ENCODE measurements at regions not wholly inside any gene's neighbourhood (a gene's known extent, or its start where the extent isn't known, plus 50 kb on each side); places are given as distances from the start of the nearest gene placed in this dataset.

DNA sequence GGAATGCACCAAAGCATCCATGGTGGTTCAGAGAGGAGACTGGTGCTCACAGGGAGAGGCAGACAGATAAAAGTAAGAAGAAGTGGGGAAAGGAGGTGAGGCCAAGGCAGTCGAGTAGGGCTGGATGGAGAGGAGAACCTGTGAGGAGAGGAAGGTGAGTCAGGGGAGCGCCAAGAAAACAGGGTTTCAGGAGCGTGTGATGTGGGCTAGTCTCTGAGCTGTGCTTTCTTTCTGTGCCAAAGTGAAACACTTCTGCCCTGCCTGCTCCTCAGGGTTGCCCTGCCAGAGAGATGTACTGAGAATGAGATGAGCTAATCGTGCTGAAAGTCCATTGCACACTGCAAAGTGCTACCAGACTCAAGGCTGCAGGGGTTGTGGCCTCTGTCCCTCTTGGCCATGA is 310.7 kb upstream of the CCL2 start:
- no peak for DNase-seq (ENCODE audit: insufficient read length, low spot score, missing footprints)
- Histone ChIP-seq H3K4me2 (ENCODE audit: insufficient read depth, low read length) (no peak overlapping the region), H4K20me1 (ENCODE audit: insufficient read depth, low read length) (no peaks in the 10 kb centered on the region), H2AFZ (ENCODE audit: low read length) (no peak overlapping the region), H3K4me3 (ENCODE audit: insufficient read depth, low read length) (no peak overlapping the region), H3K36me3 (ENCODE audit: insufficient read depth, low read length) (no peaks in the 10 kb centered on the region), H3K27me3 (ENCODE audit: insufficient read depth, low read length) (no peaks in the 10 kb centered on the region), H3K79me2 (ENCODE audit: insufficient read depth, low read length) (no peaks in the 10 kb centered on the region), H3K27ac (ENCODE audit: low read depth, low read length) (no peak overlapping the region), H3K4me1 (ENCODE audit: insufficient read depth, low read length) (no peaks in the 10 kb centered on the region), H3K9me3 (ENCODE audit: low read depth, low read length) (no peaks in the 10 kb centered on the region)
- TF ChIP-seq, protein P1, sequence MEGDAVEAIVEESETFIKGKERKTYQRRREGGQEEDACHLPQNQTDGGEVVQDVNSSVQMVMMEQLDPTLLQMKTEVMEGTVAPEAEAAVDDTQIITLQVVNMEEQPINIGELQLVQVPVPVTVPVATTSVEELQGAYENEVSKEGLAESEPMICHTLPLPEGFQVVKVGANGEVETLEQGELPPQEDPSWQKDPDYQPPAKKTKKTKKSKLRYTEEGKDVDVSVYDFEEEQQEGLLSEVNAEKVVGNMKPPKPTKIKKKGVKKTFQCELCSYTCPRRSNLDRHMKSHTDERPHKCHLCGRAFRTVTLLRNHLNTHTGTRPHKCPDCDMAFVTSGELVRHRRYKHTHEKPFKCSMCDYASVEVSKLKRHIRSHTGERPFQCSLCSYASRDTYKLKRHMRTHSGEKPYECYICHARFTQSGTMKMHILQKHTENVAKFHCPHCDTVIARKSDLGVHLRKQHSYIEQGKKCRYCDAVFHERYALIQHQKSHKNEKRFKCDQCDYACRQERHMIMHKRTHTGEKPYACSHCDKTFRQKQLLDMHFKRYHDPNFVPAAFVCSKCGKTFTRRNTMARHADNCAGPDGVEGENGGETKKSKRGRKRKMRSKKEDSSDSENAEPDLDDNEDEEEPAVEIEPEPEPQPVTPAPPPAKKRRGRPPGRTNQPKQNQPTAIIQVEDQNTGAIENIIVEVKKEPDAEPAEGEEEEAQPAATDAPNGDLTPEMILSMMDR (IDR thresholded peaks at IDR 0.05; ENCODE audit: extremely low read depth, low read depth, low read length) = no peak

DNA sequence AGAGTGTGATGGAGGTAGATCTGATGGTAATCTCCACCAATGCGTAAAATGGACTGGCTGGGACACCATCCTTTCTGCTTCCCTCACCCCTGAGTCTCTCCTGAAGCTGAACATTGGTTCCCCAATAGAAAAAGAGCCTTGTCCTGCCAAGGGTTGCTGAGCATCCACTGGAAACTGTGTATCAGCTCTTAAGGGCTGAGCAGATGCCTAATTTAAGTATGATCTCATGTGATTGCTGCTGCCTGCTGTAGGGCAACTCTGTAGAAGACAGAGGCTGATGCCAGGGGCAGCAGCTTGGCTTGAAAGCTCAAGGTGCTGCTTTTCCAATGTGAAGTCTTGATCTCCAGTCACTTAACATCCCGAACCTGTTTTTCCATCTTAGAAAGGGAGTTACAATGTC is 310.3 kb upstream of the CCL2 start:
- H3K36me3 ChIP-seq (ENCODE audit: insufficient read depth, low read length) = no peaks in the 10 kb centered on the region
- no peaks in the 10 kb centered on the region for H3K9me3 ChIP-seq (ENCODE audit: low read depth, low read length)
- no peaks in the 10 kb centered on the region for H3K4me1 ChIP-seq (ENCODE audit: insufficient read depth, low read length)
- no peaks in the 10 kb centered on the region for H3K27me3 ChIP-seq (ENCODE audit: insufficient read depth, low read length)
- no peaks in the 10 kb centered on the region for H3K79me2 ChIP-seq (ENCODE audit: insufficient read depth, low read length)
- H2AFZ ChIP-seq (ENCODE audit: low read length) = no peak overlapping the region
- H3K27ac ChIP-seq (ENCODE audit: low read depth, low read length) = no peak overlapping the region
- no peak overlapping the region for H3K4me3 ChIP-seq (ENCODE audit: insufficient read depth, low read length)
- no peak overlapping the region for H3K4me2 ChIP-seq (ENCODE audit: insufficient read depth, low read length)
- no peaks in the 10 kb centered on the region for H4K20me1 ChIP-seq (ENCODE audit: insufficient read depth, low read length)
- TF ChIP-seq, protein P1 (IDR thresholded peaks at IDR 0.05; ENCODE audit: extremely low read depth, low read depth, low read length) = no peak
- no peak for DNase-seq (ENCODE audit: insufficient read length, low spot score, missing footprints)

DNA sequence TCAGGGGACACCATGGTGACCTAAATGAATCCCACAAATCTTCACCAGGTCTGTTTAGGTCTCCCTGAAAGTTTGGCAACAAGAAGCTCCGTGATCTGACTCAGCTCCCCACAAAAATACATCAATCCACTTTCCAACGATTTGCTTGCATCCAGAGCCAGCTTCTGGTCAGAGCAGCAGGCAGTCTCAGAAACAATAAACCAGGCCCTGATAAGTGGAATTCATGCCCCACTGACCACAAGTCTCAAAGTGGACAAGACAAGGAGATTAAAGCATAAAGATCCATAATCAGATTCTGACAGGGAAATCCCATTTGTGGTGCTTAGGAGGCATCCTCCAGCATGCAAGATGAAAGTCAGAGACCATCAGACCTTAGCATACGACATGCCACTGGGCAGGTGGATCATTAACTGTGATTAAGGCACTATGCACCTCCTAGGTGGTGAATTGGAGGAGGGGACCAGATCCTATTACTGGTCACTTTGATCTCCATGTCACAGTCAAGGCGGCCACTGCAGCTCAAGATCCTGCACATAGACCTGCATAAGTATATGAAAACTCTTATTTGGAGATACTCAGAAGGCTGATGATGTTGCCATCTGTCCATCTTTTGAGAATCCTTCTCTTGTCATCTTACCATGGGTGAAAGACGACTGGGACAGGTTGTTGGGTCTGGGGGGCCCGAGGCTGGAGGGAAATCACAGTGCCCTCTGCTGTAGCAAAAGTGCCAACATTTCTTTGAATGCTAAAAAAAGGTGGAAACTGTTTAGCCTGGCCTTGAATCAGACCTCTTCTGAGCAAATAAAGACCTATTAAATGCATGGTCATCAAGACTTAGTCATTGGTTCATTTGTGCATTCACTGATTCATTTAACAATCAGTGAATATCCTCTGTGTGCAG is 309.2 kb upstream of the CCL2 start:
- no peak overlapping the region for H3K4me2 ChIP-seq (ENCODE audit: insufficient read depth, low read length)
- no peaks in the 10 kb centered on the region for H4K20me1 ChIP-seq (ENCODE audit: insufficient read depth, low read length)
- H3K27me3 ChIP-seq (ENCODE audit: insufficient read depth, low read length) = no peaks in the 10 kb centered on the region
- H3K4me3 ChIP-seq (ENCODE audit: insufficient read depth, low read length) = no peak overlapping the region
- no peaks in the 10 kb centered on the region for H3K36me3 ChIP-seq (ENCODE audit: insufficient read depth, low read length)
- TF ChIP-seq, protein P1 (IDR thresholded peaks at IDR 0.05; ENCODE audit: extremely low read depth, low read depth, low read length) = no peak
- H2AFZ ChIP-seq (ENCODE audit: low read length) = no peak overlapping the region
- no peaks in the 10 kb centered on the region for H3K9me3 ChIP-seq (ENCODE audit: low read depth, low read length)
- H3K27ac ChIP-seq (ENCODE audit: low read depth, low read length) = no peak overlapping the region
- H3K4me1 ChIP-seq (ENCODE audit: insufficient read depth, low read length) = no peaks in the 10 kb centered on the region
- H3K79me2 ChIP-seq (ENCODE audit: insufficient read depth, low read length) = no peaks in the 10 kb centered on the region
- DNase-seq (ENCODE audit: insufficient read length, low spot score, missing footprints) = no peak

DNA sequence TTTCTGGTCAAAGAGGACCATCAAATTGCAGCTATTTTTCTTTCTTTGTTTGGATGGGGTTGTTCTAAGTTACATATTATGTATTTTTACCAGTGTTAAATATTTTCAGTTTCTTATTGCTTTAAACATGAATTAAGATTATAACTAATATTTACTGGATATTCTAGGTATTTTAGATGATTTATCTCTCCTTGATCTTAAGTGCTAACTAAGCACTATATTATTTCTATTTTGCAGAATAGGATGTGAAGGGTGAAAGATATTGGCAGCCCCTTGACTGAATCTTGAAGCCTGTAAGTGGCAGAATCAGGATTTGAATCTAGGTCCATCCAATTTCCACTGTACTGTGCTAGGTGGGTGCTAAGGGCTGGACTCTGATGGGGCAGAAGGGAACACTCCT is 307.3 kb upstream of the CCL2 start:
- TF ChIP-seq, protein P1 (IDR thresholded peaks at IDR 0.05; ENCODE audit: extremely low read depth, low read depth, low read length) = no peak
- Histone ChIP-seq H3K4me3 (ENCODE audit: insufficient read depth, low read length) (no peak overlapping the region), H2AFZ (ENCODE audit: low read length) (no peak overlapping the region), H3K4me2 (ENCODE audit: insufficient read depth, low read length) (no peak overlapping the region), H4K20me1 (ENCODE audit: insufficient read depth, low read length) (no peaks in the 10 kb centered on the region), H3K9me3 (ENCODE audit: low read depth, low read length) (no peaks in the 10 kb centered on the region), H3K36me3 (ENCODE audit: insufficient read depth, low read length) (no peaks in the 10 kb centered on the region), H3K27ac (ENCODE audit: low read depth, low read length) (no peak overlapping the region), H3K79me2 (ENCODE audit: insufficient read depth, low read length) (no peaks in the 10 kb centered on the region), H3K4me1 (ENCODE audit: insufficient read depth, low read length) (no peaks in the 10 kb centered on the region), H3K27me3 (ENCODE audit: insufficient read depth, low read length) (no peaks in the 10 kb centered on the region)
- no peak for DNase-seq (ENCODE audit: insufficient read length, low spot score, missing footprints)
